ENCODE measurements at regions not wholly inside any gene's neighbourhood (a gene's known extent, or its start where the extent isn't known, plus 50 kb on each side); places are given as distances from the start of the nearest gene placed in this dataset.
"Not testable (repeated sequence)": the region's sequence is repeated elsewhere in the genome, so short reads cannot be mapped to it uniquely, and the experiment has no call there.

DNA sequence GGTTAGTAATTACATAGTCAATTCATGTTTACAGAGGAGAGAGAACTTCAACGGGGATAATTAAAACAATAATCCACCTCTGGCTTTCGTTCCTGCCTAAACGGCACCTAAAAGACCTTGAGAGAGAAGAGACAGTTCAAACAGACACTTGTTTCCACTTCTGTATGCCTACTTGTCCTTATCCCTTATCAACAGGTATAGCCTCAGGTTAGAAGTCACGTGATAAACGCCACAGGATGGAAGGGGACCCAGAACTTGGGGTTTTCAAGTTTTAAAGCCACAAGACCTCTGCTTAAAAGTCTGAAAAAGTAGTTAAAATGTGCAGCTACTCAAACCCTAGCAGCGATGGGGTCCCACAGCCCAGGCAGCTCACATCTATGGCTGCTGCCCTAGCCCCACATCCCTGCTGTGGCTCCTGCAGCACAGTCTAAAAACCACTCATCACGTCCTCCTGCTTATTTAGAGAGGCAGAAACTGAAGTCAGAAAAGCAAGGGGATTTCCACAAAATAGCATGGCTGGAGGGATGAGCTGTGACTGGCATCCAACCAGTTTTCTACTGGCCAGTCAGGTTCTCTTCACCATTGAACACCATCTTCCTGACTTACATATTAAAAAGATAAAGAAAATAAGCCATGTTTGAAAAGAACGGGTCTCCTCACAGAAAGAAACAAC is 51.2 kb upstream of the SEC16B start:
- DNase-seq, result no peak

DNA sequence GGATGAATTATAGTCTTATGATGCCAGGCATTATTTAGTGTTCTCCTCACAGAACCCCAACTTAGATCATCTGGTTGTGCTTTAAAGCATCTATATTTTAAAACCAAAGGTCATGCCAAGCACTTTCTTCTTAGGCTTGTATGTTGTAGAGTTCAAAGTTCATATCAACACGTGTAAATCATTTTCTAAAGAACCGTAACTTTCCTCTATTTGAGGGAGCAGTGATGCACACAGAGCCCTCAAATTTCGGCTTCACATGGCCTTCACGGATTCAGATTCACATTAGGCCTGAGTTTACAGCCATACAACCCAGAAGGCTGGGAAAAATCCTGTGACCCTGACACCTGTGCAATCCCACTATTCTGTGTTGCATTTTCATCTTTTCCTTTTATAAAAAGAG is 52.1 kb upstream of the SEC16B start:
- DNase-seq, result no peak

DNA sequence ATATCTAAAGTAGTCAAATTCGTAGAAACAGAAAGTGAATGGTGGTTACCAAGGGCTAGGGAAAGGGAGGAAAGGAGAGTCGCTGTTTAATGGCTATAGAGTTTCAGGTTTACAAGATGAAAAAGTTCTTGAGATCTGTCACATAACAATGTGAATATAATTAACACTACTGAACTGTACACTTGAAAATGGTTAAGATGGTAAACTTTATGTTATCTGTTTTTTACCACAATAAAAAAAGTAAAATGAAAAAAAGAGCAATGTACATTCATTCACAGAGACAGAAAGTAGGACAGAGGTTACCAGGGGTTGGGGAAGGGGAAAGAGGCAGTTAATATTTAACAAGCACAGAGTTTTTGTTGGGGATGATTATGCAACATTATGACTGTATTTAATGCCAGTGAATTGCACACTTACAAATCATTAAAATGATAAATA is 53.3 kb upstream of the SEC16B start:
- DNase-seq, result no peak

DNA sequence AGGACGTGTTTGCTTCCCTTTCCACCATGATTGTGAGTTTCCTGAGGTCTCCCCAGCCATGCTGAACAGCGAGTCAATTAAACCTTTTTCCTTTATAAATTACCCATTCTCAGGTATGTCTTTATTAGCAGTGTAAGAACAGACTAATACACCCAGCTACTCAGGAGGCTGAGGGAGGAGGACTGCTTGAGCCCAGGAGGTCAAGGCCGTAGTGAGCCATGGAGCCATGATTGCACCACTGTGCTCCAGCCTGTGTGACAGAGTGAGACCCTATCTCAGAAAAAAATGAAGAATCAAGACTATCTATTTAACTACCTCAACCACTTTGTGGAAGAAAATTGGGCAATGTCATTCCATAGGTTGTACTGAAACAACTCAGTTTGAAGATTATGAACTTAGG is 54.6 kb upstream of the SEC16B start:
- DNase-seq, result no peak

DNA sequence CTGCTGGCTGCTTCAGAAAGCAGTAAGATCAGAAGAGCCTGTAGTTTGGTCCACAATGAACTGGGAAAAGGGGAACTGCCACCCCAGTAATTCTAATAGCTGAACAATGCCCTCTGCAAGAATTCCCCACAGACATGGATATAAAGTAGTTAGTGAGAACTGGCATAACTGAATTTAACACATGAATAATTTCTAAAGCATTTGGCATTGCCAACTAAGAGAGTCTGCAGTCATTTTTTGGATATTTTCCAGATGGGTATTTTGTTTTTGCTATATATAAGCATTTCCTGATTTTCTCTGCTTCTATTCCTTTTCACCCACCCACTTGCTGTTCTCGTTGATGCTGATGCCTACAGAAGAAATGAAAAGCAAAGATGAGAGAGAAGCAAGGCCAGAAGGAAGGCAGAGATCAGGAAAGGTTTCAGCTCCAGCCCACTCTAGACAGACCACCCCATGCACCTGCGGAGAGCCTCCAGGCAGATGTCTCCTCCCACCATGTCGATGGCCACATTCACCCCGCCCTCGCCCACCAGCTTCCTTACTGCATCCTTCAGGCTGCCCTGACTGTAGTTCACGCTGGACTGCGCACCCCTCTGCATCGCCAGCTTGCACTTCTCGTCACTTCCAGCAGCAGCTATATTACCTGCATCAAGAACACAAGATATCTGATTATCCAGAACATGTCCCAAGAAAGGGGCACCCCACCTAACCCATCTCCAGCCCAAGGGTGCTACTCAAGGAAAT is 55.9 kb upstream of the SEC16B start:
- no peak for DNase-seq

DNA sequence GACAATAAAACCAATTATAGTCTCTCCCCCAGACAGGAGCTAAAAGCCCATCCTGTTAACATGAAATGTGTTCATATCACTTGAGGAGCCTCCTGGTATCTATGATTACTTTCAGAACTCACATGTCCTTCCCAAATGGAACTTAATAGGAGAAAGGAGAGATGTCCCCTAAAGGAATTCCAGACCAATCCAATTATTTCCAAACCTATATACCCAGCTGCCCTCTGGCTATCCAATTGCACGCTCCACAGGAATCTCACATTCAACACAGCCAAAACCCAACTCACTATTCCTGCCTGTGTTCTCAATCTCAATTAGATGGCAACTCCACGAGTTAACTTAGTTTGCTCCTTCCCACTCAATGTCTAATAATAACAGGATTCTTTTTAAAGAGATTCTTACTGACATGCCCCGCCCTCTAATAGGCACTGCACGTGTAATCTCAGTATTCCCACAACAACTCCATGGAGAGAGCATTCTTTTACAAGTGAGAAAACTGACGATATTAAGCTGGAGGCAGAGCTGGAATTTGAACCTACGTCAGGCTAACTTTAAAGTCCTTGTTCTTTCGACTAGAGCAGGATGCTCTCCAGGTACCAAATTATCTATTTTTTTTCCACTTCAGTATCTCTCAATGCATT is 59.1 kb upstream of the SEC16B start:
- DNase-seq, result no peak

DNA sequence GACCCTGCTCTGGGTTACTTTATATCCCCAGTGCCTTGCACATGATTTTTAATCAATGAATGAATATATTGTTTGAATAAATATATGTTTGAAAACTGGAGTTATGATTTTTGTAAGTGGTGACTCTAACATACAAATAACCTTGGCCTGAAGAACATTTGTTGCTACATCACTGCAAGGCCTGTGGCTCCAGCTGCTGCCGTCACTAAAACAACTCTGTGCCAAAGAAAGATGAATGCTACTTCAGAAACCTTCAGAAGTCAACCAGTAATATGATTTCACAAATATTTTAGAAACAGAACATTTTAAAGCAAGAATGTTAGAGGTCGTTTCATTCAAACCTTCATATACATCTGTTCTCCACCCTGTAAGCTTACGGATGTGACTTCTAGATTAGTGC is 60.6 kb upstream of the SEC16B start:
- DNase-seq, result no peak

DNA sequence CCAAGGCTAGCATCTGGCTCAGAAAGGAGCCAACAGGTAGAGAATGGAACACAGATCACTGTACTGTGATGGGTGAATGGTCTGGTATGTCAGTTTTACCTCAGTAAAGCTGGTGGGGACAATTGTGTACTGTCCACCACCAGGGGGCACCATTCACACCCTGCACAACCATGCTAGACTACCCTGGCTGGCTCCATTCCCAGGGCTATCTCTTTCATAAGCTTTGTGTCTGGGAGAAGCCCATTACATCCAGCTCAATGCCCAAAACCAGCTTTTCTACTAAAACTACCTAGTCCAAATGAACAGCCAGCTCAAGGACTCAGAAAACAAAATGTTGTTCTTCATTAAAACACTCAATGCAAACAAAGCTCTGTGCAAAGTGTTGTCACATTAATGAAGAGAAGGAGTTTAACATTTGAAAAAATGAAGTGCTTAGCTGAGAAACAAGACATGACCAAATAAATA is 62.0 kb upstream of the RASAL2 start:
- DNase-seq, result peak in 1 of 5 experiments; percentile 45

DNA sequence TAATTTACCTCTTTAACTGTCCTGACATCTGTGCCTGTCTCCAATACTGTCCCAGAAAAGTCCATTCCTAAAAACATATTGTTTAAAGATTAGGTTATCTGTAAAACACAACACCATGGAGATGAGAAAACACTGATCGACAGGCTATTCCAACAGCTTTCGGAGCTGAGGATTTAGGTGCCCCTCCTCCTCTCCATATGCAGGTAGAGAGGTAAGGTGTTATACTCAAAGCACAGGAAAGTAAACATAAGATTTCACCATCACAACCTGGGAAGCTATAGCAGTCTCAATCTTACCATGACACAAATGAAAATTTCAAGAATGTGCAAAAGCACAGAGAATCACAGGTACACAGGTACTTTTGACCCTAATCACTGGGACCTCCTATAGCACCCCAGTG is 60.9 kb upstream of the RASAL2 start:
- DNase-seq, result no peak

DNA sequence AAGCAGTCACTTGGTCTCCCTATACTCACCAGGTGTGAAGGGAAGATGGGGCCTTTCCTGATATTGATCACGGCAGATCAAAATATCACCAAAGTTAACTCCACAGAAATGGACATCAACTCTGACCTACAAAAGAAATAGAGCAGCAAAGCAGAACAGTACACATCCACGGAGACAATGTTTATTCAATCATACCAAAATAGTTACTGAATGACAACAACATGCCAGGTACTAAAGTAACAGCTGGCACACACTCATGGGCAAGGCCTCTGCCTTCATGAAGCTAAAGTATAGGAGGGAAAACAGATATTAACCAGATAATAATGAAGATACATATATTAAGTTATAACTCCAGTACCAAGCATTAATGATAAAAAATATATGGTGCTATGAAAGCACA is 59.2 kb upstream of the RASAL2 start:
- DNase-seq, result no peak

DNA sequence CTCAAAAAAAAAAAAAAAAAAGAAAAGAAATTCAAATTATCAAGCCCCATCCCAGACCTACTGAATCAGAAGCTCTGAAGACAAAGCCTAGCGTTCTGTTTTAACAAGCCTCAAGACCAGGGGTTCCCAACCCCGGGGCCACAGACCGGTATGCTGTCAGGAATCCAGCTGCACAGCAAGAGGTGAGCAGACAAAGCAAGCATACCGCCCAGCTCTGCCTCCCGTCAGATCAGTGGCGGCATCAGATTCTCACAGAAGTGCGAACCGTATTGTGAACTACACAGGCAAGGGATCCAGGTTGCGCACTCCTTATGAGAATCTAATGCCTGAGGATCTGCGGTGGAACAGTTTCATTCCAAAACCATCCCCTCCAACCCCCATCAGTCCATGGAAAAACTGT is 57.8 kb upstream of the RASAL2 start:
- no peak for DNase-seq

DNA sequence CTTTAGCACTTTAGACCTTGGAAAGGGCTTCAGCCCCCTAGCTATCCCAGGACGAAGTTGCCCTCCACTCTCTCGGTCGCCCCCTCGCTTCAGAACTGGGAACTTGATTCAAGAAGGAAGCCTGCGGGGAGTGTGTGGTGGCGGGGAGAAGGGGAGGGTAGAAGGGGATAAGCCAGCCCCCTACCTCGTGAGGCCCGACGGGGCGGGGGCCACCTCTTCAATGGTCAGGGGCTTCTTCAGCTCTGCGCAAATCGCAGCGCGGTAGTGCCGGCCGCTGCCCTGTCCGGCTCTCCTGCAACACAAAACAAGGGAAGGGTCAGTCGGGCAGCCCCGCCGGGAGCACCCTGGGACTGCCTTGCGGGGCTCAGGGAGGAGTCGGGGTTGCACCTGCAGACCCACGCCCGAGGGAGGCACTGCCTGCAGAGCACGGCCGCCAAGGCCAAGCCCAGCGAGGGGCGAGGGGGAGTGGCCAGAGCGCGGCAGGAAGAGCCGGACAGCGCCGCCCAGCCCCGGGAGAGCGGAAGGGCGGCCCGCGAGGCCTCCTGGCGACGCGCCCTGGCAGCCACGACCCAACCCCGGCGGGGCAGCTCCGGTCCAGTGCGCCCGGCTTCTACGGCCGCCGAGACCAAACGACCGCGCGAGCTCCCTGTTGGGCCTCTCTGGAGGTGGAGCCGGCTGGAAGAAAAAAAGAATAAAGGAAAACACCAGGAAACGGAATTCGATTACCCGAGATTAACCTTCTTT is 56.2 kb upstream of the RASAL2 start:
- DNase-seq, result no peak

DNA sequence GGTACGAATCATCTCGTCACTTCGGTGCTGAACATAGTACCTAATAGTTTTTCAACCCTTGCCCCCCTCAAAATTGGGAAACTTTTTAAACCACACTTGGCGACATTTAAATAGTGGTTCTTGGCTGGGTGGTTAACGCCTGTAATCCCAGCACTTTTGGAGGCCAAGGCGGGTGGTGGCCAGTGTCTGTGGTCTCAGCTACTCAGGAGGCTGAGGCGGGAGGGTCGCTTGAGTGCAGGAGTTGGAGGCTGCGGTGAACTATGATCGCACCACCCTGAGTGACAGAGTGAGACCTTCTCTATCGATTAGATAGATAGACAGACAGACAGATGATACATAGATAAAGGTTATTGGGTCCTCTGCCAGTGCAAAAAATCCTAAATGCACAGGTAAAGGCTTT is 55.5 kb upstream of the RASAL2 start:
- DNase-seq, result no peak

DNA sequence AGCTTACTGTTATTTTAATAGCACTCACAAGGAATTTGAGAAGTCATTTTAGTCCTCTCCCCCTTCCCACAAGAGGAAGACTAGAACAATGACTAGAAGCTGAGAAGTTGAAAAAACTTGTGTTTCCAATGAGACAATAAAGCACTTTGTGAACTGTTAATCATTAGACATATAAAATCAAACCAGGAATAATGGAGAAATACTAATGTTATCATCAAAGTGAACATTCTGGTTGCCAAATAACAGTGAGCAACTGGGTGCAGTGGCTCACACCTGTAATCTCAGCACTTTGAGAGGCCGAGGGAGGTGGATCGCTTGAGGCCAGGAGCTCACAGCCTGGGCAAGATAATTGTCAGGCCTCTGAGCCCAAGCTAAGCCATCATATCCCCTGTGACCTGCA is 54.0 kb upstream of the RASAL2 start:
- DNase-seq, result no peak

DNA sequence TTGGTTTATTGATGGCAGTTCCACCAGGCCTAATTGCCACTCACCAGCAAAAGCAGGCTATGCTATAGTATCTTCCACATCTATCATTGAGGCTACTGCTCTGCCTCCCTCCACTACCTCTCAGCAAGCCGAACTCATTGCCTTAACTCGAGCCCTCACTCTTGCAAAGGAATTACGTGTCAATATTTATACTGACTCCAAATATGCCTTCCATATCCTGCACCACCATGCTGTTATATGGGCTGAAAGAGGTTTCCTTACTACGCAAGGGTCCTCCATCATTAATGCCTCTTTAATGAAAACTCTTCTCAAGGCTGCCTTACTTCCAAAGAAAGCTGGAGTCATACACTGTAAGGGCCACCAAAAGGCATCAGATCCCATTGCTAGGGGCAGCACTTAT is 50.0 kb upstream of the RASAL2 start:
- DNase-seq, result not testable (repeated sequence)
